ENCODE measurements at regions not wholly inside any gene's neighbourhood (a gene's known extent, or its start where the extent isn't known, plus 50 kb on each side); places are given as distances from the start of the nearest gene placed in this dataset.

GRCh38 chr18:28510210-28510609 is 333.3 kb upstream of the CDH2 start:
- Histone ChIP-seq H3K9me3 (ENCODE audit: control insufficient read depth, insufficient read depth, low read length) (no peaks in the 10 kb centered on the region; the same call in 1 of the 2 replicates), H3K4me3 (ENCODE audit: low read length) (no peak overlapping the region), H3K27me3 (ENCODE audit: control insufficient read depth, low read length) (no peaks in the 10 kb centered on the region), H3K79me2 (ENCODE audit: control insufficient read depth, low read length) (no peaks in the 10 kb centered on the region), H3K4me1 (ENCODE audit: control insufficient read depth, low read length) (no peaks in the 10 kb centered on the region), H3F3A (ENCODE audit: control insufficient read depth, insufficient read depth) (no peaks in the 10 kb centered on the region), H3K4me2 (ENCODE audit: low read length) (no peak overlapping the region), H4K20me1 (ENCODE audit: control insufficient read depth, insufficient read depth, low read depth, low read length) (no peaks in the 10 kb centered on the region), H3K27ac (ENCODE audit: low read depth, low read length) (no peak overlapping the region), H3K9me2 (replicated peaks; ENCODE audit: control insufficient read depth, low read length) (no peaks in the 10 kb centered on the region), H3K36me3 (ENCODE audit: control insufficient read depth, low read length) (no peaks in the 10 kb centered on the region)
- TF ChIP-seq EZH2phosphoT487 (IDR thresholded peaks at IDR 0.05; ENCODE audit: borderline replicate concordance, low read length) (no peak), CTCF (IDR thresholded peaks at IDR 0.05; ENCODE audit: low read depth, low read length, poor library complexity, severe bottlenecking) (no peak)

GRCh38 chr18:28504066-28504465 is 327.1 kb upstream of the CDH2 start:
- Histone ChIP-seq H3K9me2 (replicated peaks; ENCODE audit: control insufficient read depth, low read length) (no peaks in the 10 kb centered on the region), H3K4me3 (ENCODE audit: low read length) (no peak overlapping the region), H4K20me1 (ENCODE audit: control insufficient read depth, insufficient read depth, low read depth, low read length) (no peaks in the 10 kb centered on the region), H3K4me1 (ENCODE audit: control insufficient read depth, low read length) (no peaks in the 10 kb centered on the region), H3K36me3 (ENCODE audit: control insufficient read depth, low read length) (no peaks in the 10 kb centered on the region), H3K27ac (ENCODE audit: low read depth, low read length) (no peak overlapping the region), H3F3A (ENCODE audit: control insufficient read depth, insufficient read depth) (no peaks in the 10 kb centered on the region), H3K4me2 (ENCODE audit: low read length) (no peak overlapping the region), H3K79me2 (ENCODE audit: control insufficient read depth, low read length) (no peaks in the 10 kb centered on the region), H3K27me3 (ENCODE audit: control insufficient read depth, low read length) (no peaks in the 10 kb centered on the region), H3K9me3 (ENCODE audit: control insufficient read depth, insufficient read depth, low read length) (no peaks in the 10 kb centered on the region)
- TF ChIP-seq CTCF (IDR thresholded peaks at IDR 0.05; ENCODE audit: low read depth, low read length, poor library complexity, severe bottlenecking) (no peak), EZH2phosphoT487 (IDR thresholded peaks at IDR 0.05; ENCODE audit: borderline replicate concordance, low read length) (no peak)

- TF ChIP-seq CTCF (IDR thresholded peaks at IDR 0.05; ENCODE audit: low read depth, low read length, poor library complexity, severe bottlenecking) (no peak), EZH2phosphoT487 (IDR thresholded peaks at IDR 0.05; ENCODE audit: borderline replicate concordance, low read length) (no peak)
- Histone ChIP-seq H3K27ac (ENCODE audit: low read depth, low read length) (no peak overlapping the region), H3K27me3 (ENCODE audit: control insufficient read depth, low read length) (no peaks in the 10 kb centered on the region), H3K79me2 (ENCODE audit: control insufficient read depth, low read length) (no peaks in the 10 kb centered on the region), H3K9me2 (replicated peaks; ENCODE audit: control insufficient read depth, low read length) (no peaks in the 10 kb centered on the region), H3K9me3 (ENCODE audit: control insufficient read depth, insufficient read depth, low read length) (no peaks in the 10 kb centered on the region), H3F3A (ENCODE audit: control insufficient read depth, insufficient read depth) (no peaks in the 10 kb centered on the region), H3K4me2 (ENCODE audit: low read length) (no peak overlapping the region), H3K36me3 (ENCODE audit: control insufficient read depth, low read length) (no peaks in the 10 kb centered on the region), H4K20me1 (ENCODE audit: control insufficient read depth, insufficient read depth, low read depth, low read length) (no peaks in the 10 kb centered on the region), H3K4me3 (ENCODE audit: low read length) (no peak overlapping the region), H3K4me1 (ENCODE audit: control insufficient read depth, low read length) (no peaks in the 10 kb centered on the region)
Observed at GRCh38 chr18:28494151-28494550, 317.2 kb upstream of the CDH2 start.

- Histone ChIP-seq H3K27me3 (ENCODE audit: control insufficient read depth, low read length) (no peaks in the 10 kb centered on the region), H3K4me2 (ENCODE audit: low read length) (no peak overlapping the region), H3F3A (ENCODE audit: control insufficient read depth, insufficient read depth) (no peaks in the 10 kb centered on the region), H3K4me1 (ENCODE audit: control insufficient read depth, low read length) (no peaks in the 10 kb centered on the region), H3K4me3 (ENCODE audit: low read length) (no peak overlapping the region), H3K79me2 (ENCODE audit: control insufficient read depth, low read length) (no peaks in the 10 kb centered on the region), H3K9me3 (ENCODE audit: control insufficient read depth, insufficient read depth, low read length) (no peaks in the 10 kb centered on the region), H4K20me1 (ENCODE audit: control insufficient read depth, insufficient read depth, low read depth, low read length) (no peaks in the 10 kb centered on the region), H3K9me2 (replicated peaks; ENCODE audit: control insufficient read depth, low read length) (no peaks in the 10 kb centered on the region), H3K36me3 (ENCODE audit: control insufficient read depth, low read length) (no peaks in the 10 kb centered on the region), H3K27ac (ENCODE audit: low read depth, low read length) (no peak overlapping the region)
- no peak for TF ChIP-seq EZH2phosphoT487 (IDR thresholded peaks at IDR 0.05; ENCODE audit: borderline replicate concordance, low read length)
- no peak for TF ChIP-seq CTCF (IDR thresholded peaks at IDR 0.05; ENCODE audit: low read depth, low read length, poor library complexity, severe bottlenecking)
Observed at GRCh38 chr18:28485918-28486317, 309.0 kb upstream of the CDH2 start.

Data from DOHH2 (cell line).